Astrocyte (in vitro differentiated cells and primary cell): ENCODE measurements at regions not wholly inside any gene's neighbourhood (a gene's known extent, or its start where the extent isn't known, plus 50 kb on each side); places are given as distances from the start of the nearest gene placed in this dataset.
A peak's percentile ranks its signal among the peaks of the same experiment; 100 is the strongest.

Source experiments
- DNase-seq: peaks from one replicate; pipeline ENCODE4 v3.0.0-alpha.2; 2010; ENCODE audit warnings: low read depth
- FAIRE-seq: peaks from 2 replicates; lab custom pipeline; 2011; peaks lifted over from hg19 to GRCh38; lab: Jason Lieb, UNC
- H2AFZ ChIP-seq: 2 replicates; pipeline ENCODE4 v1.6.0; 2012; ENCODE audit warnings: low read depth, low read length, inconsistent platforms
- H3K27ac ChIP-seq: 2 replicates; pipeline ENCODE4 v1.5.1; 2011; ENCODE audit warnings: low read depth, low read length, inconsistent platforms
- H3K27me3 ChIP-seq: 2 replicates; pipeline ENCODE4 v1.6.0; 2011; ENCODE audit warnings: low read length, inconsistent platforms; ENCODE audit not compliant: insufficient read depth
- H3K36me3 ChIP-seq: 2 replicates; pipeline ENCODE4 v1.5.1; 2011; ENCODE audit warnings: low read length, inconsistent platforms; ENCODE audit not compliant: insufficient read depth
- H3K4me1 ChIP-seq: 2 replicates; pipeline ENCODE4 v1.5.1; 2011; ENCODE audit warnings: low read length, inconsistent platforms; ENCODE audit not compliant: insufficient read depth
- H3K4me2 ChIP-seq: 2 replicates; pipeline ENCODE4 v1.6.0; 2012; ENCODE audit warnings: low read length, inconsistent platforms
- H3K4me3 ChIP-seq: 2 replicates; pipeline ENCODE4 v1.5.1; 2011; ENCODE audit warnings: low read depth, mild to moderate bottlenecking, low read length, inconsistent platforms; ENCODE audit not compliant: insufficient read depth
- H3K79me2 ChIP-seq: 2 replicates; pipeline ENCODE4 v1.6.0; 2012; ENCODE audit warnings: mild to moderate bottlenecking, low read length, inconsistent platforms; ENCODE audit not compliant: insufficient read depth
- H3K9ac ChIP-seq: 2 replicates; pipeline ENCODE4 v1.6.0; 2012; ENCODE audit warnings: mild to moderate bottlenecking, low read length, inconsistent platforms
- H3K9me3 ChIP-seq: 2 replicates; pipeline ENCODE4 v1.5.1; 2012; ENCODE audit warnings: low read depth, mild to moderate bottlenecking, low read length, inconsistent platforms; ENCODE audit not compliant: insufficient read depth
- H4K20me1 ChIP-seq: 2 replicates; pipeline ENCODE4 v1.6.0; 2012; ENCODE audit warnings: low read length, inconsistent platforms; ENCODE audit not compliant: insufficient read depth
- H3K27ac Mint-ChIP-seq: one replicate; pipeline ENCODE4 v1.8.0; 2021; ENCODE audit warnings: mild to moderate bottlenecking, mixed read lengths; ENCODE audit not compliant: unreplicated experiment
- H3K27me3 Mint-ChIP-seq: one replicate; pipeline ENCODE4 v1.8.0; 2021; ENCODE audit warnings: low read depth, mixed read lengths; ENCODE audit not compliant: unreplicated experiment
- H3K36me3 Mint-ChIP-seq: one replicate; pipeline ENCODE4 v1.8.0; 2021; ENCODE audit warnings: low read depth, mixed read lengths; ENCODE audit not compliant: unreplicated experiment
- H3K4me1 Mint-ChIP-seq: one replicate; pipeline ENCODE4 v1.8.0; 2021; ENCODE audit warnings: low read depth, mixed read lengths; ENCODE audit not compliant: unreplicated experiment
- H3K4me3 Mint-ChIP-seq: one replicate; pipeline ENCODE4 v1.8.0; 2021; ENCODE audit warnings: mild to moderate bottlenecking, moderate library complexity, mixed read lengths; ENCODE audit not compliant: unreplicated experiment
- H3K9me3 Mint-ChIP-seq: one replicate; pipeline ENCODE4 v1.8.0; 2021; ENCODE audit warnings: mild to moderate bottlenecking, mixed read lengths; ENCODE audit not compliant: unreplicated experiment
- EZH2 ChIP-seq: IDR thresholded peaks from 2 replicates; pipeline ENCODE4 v1.6.1; 2012; ENCODE audit warnings: mild to moderate bottlenecking, low read length, inconsistent platforms; ENCODE audit not compliant: insufficient read depth
- TF ChIP-seq, protein P1 (sequence below): IDR thresholded peaks from 2 replicates; pipeline ENCODE4 v1.5.1; 2011; ENCODE audit warnings: low read depth, mild to moderate bottlenecking, inconsistent platforms, low read length, moderate library complexity; ENCODE audit not compliant: insufficient read depth

DNA sequence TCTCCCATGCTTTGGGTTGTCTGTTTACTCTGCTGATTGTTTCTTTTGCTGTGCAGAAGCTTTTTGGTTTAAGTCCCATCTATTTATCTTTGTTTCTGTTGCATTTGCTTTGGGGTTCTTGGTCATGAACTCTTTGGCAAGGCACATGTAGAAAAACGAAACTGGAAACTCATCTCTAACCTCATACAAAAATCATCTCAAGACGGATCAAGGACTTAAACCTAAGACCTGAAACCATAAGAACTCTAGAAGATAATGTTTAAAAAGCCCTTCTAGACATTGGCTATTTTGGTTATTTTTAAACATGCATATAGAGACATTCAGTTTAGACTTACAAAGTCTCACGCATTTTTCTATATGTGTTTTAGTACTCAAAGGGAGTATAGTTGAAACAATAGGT is 1164.3 kb upstream of the GYPC start:
- H2AFZ ChIP-seq, result no peak overlapping the region
- no peak overlapping the region for H3K4me3 Mint-ChIP-seq

DNA sequence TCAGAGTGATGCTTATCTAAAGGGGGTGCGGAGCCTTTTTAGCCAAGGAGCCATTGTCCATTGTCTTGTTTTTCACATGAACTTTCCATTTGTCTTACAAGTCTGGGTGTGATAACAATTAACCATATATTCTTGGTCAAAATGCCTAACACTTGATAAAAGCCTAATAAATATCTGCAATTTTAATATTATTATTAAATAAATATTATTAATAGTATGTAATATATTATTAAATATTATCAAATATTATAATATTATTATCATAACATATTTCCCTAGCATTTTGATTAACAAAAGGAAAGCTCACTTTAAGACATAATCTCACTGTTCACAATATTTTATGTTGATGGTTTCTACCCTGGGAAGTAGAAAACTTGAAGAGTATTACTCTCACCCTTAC is 1143.6 kb upstream of the GYPC start:
- Histone ChIP-seq H3K27ac (no peak overlapping the region), H3K79me2 (no peaks in the 10 kb centered on the region), H4K20me1 (no peaks in the 10 kb centered on the region), H3K4me1 (no peaks in the 10 kb centered on the region), H3K4me3 (no peak overlapping the region), H3K9me3 (peaks cover 8% of the 10 kb centered on the region), H3K4me2 (no peak overlapping the region), H3K36me3 (no peaks in the 10 kb centered on the region), H3K9ac (no peak overlapping the region), H3K27me3 (no peaks in the 10 kb centered on the region), H2AFZ (no peak overlapping the region)
- Mint-ChIP-seq H3K4me1 (no peaks in the 10 kb centered on the region), H3K4me3 (no peak overlapping the region), H3K9me3 (peaks cover 6% of the 10 kb centered on the region), H3K27me3 (no peaks in the 10 kb centered on the region), H3K36me3 (no peaks in the 10 kb centered on the region), H3K27ac (no peak overlapping the region)
- FAIRE-seq (no peak), DNase-seq (no peak)
- TF ChIP-seq EZH2, result no peak
- TF ChIP-seq, protein P1, sequence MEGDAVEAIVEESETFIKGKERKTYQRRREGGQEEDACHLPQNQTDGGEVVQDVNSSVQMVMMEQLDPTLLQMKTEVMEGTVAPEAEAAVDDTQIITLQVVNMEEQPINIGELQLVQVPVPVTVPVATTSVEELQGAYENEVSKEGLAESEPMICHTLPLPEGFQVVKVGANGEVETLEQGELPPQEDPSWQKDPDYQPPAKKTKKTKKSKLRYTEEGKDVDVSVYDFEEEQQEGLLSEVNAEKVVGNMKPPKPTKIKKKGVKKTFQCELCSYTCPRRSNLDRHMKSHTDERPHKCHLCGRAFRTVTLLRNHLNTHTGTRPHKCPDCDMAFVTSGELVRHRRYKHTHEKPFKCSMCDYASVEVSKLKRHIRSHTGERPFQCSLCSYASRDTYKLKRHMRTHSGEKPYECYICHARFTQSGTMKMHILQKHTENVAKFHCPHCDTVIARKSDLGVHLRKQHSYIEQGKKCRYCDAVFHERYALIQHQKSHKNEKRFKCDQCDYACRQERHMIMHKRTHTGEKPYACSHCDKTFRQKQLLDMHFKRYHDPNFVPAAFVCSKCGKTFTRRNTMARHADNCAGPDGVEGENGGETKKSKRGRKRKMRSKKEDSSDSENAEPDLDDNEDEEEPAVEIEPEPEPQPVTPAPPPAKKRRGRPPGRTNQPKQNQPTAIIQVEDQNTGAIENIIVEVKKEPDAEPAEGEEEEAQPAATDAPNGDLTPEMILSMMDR, result no peak

More for the DNA sequence above, 1164.3 kb upstream of the GYPC start:
- H3K36me3 Mint-ChIP-seq, result no peaks in the 10 kb centered on the region
- FAIRE-seq (no peak), DNase-seq (no peak)
- no peaks in the 10 kb centered on the region for H3K36me3 ChIP-seq
- H3K9me3 Mint-ChIP-seq, result no peaks in the 10 kb centered on the region
- H3K4me1 Mint-ChIP-seq, result no peaks in the 10 kb centered on the region
- no peak overlapping the region for H3K4me2 ChIP-seq
- H3K27me3 ChIP-seq, result no peaks in the 10 kb centered on the region
- no peak overlapping the region for H3K4me3 ChIP-seq
- no peaks in the 10 kb centered on the region for H3K9me3 ChIP-seq
- TF ChIP-seq, protein P1, result no peak
- no peak for TF ChIP-seq EZH2
- no peak overlapping the region for H3K9ac ChIP-seq
- H3K4me1 ChIP-seq, result no peaks in the 10 kb centered on the region
- H3K27ac ChIP-seq, result no peak overlapping the region
- no peaks in the 10 kb centered on the region for H4K20me1 ChIP-seq
- H3K79me2 ChIP-seq, result no peaks in the 10 kb centered on the region
- H3K27me3 Mint-ChIP-seq, result no peaks in the 10 kb centered on the region
- H3K27ac Mint-ChIP-seq, result no peak overlapping the region

DNA sequence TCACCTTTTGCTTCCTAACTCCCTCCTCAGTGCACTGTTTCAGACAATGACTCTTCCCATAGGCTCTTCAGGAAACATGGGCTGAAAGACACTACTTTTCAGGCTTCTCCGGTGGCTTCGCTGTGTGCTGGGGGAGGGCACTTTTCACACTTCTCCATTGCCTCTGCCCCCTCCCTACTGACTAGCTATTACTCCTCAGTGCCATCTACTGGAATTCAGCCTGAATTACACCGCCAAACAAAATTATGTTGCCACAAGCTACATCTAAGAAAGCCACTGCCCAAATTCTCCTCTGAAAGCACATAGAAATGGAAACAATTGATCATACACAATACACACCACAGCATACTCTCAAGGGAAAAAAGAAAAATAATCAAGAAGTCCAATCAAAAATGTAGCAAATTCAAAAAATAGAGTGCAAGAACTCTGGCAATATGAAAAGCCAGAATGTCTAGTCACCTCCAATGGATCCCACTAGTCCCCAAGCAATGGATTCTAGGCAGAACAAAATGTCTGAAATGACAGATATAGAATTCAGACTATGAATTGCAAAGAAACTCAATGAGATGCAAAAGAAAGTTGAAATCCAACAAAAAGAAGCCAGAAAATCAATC is 1139.4 kb upstream of the GYPC start:
- no peak overlapping the region for H3K27ac ChIP-seq
- no peaks in the 10 kb centered on the region for H3K27me3 ChIP-seq
- Mint-ChIP-seq H3K36me3 (no peaks in the 10 kb centered on the region), H3K9me3 (peaks cover 6% of the 10 kb centered on the region), H3K4me1 (no peaks in the 10 kb centered on the region), H3K27ac (no peak overlapping the region), H3K4me3 (no peak overlapping the region), H3K27me3 (no peaks in the 10 kb centered on the region)
- no peaks in the 10 kb centered on the region for H4K20me1 ChIP-seq
- H3K79me2 ChIP-seq, result no peaks in the 10 kb centered on the region
- H3K36me3 ChIP-seq, result no peaks in the 10 kb centered on the region
- FAIRE-seq, result no peak
- no peak overlapping the region for H3K9ac ChIP-seq
- H2AFZ ChIP-seq, result no peak overlapping the region
- TF ChIP-seq EZH2, result no peak
- TF ChIP-seq, protein P1, result peak; percentile 39
- DNase-seq, result no peak
- H3K4me1 ChIP-seq, result no peaks in the 10 kb centered on the region
- H3K4me2 ChIP-seq, result no peak overlapping the region
- no peak overlapping the region for H3K4me3 ChIP-seq
- peaks cover 5% of the 10 kb centered on the region for H3K9me3 ChIP-seq
